OCI-LY7 (cell line): ENCODE measurements at regions not wholly inside any gene's neighbourhood (a gene's known extent, or its start where the extent isn't known, plus 50 kb on each side); places are given as distances from the start of the nearest gene placed in this dataset.

ENCODE experiments used
- EZH2phosphoT487 ChIP-seq: fragments of 200-600 bp; sonication (generic); IDR thresholded peaks from 2 replicates; pipeline ENCODE4 v1.6.1; 2018; ENCODE audit warnings: low read depth, borderline replicate concordance, mild to moderate bottlenecking, mixed run types, antibody characterized with exemption, low read length, moderate library complexity, mixed read lengths
- TF ChIP-seq, protein P1 (sequence below): fragments of 200-600 bp; sonication (generic); conservative IDR thresholded peaks from 2 replicates; pipeline ENCODE4 v1.5.1; 2014; ENCODE audit warnings: mild to moderate bottlenecking, antibody characterized with exemption, low read length, moderate library complexity, mixed read lengths

- TF ChIP-seq, protein P1, sequence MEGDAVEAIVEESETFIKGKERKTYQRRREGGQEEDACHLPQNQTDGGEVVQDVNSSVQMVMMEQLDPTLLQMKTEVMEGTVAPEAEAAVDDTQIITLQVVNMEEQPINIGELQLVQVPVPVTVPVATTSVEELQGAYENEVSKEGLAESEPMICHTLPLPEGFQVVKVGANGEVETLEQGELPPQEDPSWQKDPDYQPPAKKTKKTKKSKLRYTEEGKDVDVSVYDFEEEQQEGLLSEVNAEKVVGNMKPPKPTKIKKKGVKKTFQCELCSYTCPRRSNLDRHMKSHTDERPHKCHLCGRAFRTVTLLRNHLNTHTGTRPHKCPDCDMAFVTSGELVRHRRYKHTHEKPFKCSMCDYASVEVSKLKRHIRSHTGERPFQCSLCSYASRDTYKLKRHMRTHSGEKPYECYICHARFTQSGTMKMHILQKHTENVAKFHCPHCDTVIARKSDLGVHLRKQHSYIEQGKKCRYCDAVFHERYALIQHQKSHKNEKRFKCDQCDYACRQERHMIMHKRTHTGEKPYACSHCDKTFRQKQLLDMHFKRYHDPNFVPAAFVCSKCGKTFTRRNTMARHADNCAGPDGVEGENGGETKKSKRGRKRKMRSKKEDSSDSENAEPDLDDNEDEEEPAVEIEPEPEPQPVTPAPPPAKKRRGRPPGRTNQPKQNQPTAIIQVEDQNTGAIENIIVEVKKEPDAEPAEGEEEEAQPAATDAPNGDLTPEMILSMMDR = no peak
- no peak for TF ChIP-seq EZH2phosphoT487
Measured at GRCh38 chr9:121593066-121593465, 58.4 kb upstream of the DAB2IP start.
